OCI-LY1 (cell line): ENCODE measurements at regions not wholly inside any gene's neighbourhood (a gene's known extent, or its start where the extent isn't known, plus 50 kb on each side); places are given as distances from the start of the nearest gene placed in this dataset.

Experiments
- CTCF ChIP-seq: fragments of 200-600 bp; sonication (generic), shearing (Covaris generic); IDR thresholded peaks from 2 replicates; pipeline ENCODE4 v1.5.1; 2017; ENCODE audit warnings: mild to moderate bottlenecking, antibody characterized with exemption, low read length, moderate library complexity, mixed read lengths
- EZH2 ChIP-seq: fragments of 200-600 bp; sonication (generic), shearing (Covaris generic); IDR thresholded peaks from 2 replicates; pipeline ENCODE4 v1.8.0; 2017; ENCODE audit warnings: borderline replicate concordance, mixed run types, mild to moderate bottlenecking, antibody characterized with exemption, low read length, moderate library complexity, mixed read lengths

GRCh38 chr14:94679106-94679810 is 67.1 kb downstream of the SERPINA3 start:
- TF ChIP-seq CTCF (no peak), EZH2 (no peak)
